Lung (tissue), 11 donors: ENCODE measurements at regions not wholly inside any gene's neighbourhood (a gene's known extent, or its start where the extent isn't known, plus 50 kb on each side); places are given as distances from the start of the nearest gene placed in this dataset.

Experiments
- ATAC-seq: fragments of 200-7000 bp; cut with Tn5 transposase; one replicate; pipeline ENCODE4 v1.9.1; 2020; ENCODE audit warnings: moderate number of reproducible peaks; ENCODE audit not compliant: insufficient read depth, low FRiP score
- DNase-seq, 3 donors: peaks; one replicate each; pipeline ENCODE4 v3.0.0-alpha.2; 2013 to 2017
- H3K27ac ChIP-seq, 2 donors: one replicate each; pipeline ENCODE4 v1.5.1; 2013; ENCODE audit warnings: mild to moderate bottlenecking in 2 of 2, moderate library complexity in 2 of 2, control low read depth in 1 of 2, inconsistent platforms in 1 of 2, low read depth in 1 of 2, low read length in 1 of 2
- H3K27me3 ChIP-seq, 3 donors: one replicate each; pipeline ENCODE4 v1.5.1; 2013; ENCODE audit warnings: low read length in 2 of 3; ENCODE audit not compliant: control insufficient read depth in 3 of 3, insufficient read depth in 3 of 3
- H3K36me3 ChIP-seq, 4 donors: one replicate each; pipeline ENCODE4 v1.5.1; 2013; ENCODE audit warnings: low read length in 4 of 4, mild to moderate bottlenecking in 1 of 4, moderate library complexity in 1 of 4; ENCODE audit not compliant: control insufficient read depth in 4 of 4, insufficient read depth in 4 of 4
- H3K4me1 ChIP-seq, 5 donors: one replicate each; pipeline ENCODE4 v1.5.1; 2013; ENCODE audit warnings: low read length in 5 of 5, mild to moderate bottlenecking in 2 of 5, moderate library complexity in 1 of 5; ENCODE audit not compliant: control insufficient read depth in 5 of 5, insufficient read depth in 5 of 5
- H3K4me3 ChIP-seq: one replicate; pipeline ENCODE4 v1.5.1; 2013; ENCODE audit warnings: mild to moderate bottlenecking, control low read depth, moderate library complexity
- H3K9ac ChIP-seq, 2 donors: one replicate each; pipeline ENCODE4 v1.5.1; 2013; ENCODE audit warnings: low read length in 2 of 2, control low read depth in 1 of 2; ENCODE audit not compliant: insufficient read depth in 1 of 2
- H3K9me3 ChIP-seq, 4 donors: one replicate each; pipeline ENCODE4 v1.5.1; 2013; ENCODE audit warnings: low read length in 3 of 4, mild to moderate bottlenecking in 1 of 4, moderate library complexity in 1 of 4; ENCODE audit not compliant: control insufficient read depth in 4 of 4, insufficient read depth in 3 of 4
- CTCF ChIP-seq: IDR thresholded peaks from 2 replicates; pipeline ENCODE4 v1.5.1; 2012; ENCODE audit warnings: mild to moderate bottlenecking; ENCODE audit errors: control extremely low read depth, extremely low read depth
- WGBS, 2 donors: extraction: QIAGEN DNeasy Blood & Tissue Kit; methylation state at CpG; one replicate each; pipeline ENCODE4 v1.1.7; 2013; 5-methylcytosine and 5-hydroxymethylcytosine counted together
- donor health status: control.
- donor health status: control.
- donor health status: Bipolar disorder and iron deficiency.
- donor health status: healthy.
- donor health status: DM: yes; HTN: yes; CAD: no.

- no peaks in the 10 kb centered on the region for H3K27me3 ChIP-seq
- no peak for DNase-seq
Observed at GRCh38 chrX:45372151-45372550, 171.5 kb upstream of the DIPK2B start.

GRCh38 chrX:45368705-45369104 lies 168.0 kb upstream of the DIPK2B start:
- no peak for ATAC-seq
- H3K27ac ChIP-seq = no peak overlapping the region
- H3K36me3 ChIP-seq = no peaks in the 10 kb centered on the region
- H3K4me1 ChIP-seq = no peaks in the 10 kb centered on the region
- H3K9ac ChIP-seq = no peak overlapping the region
- no peak for TF ChIP-seq CTCF
- peaks cover 0 to 3% (median 0%) of the 10 kb centered on the region in 3 donors for H3K27me3 ChIP-seq
- 90 to 93% methylated on average over 2 of the region's 2 CpGs for WGBS, 2 donors
- no peak for DNase-seq
- no peak overlapping the region for H3K4me3 ChIP-seq
- peaks cover 0 to 16% (median 3%) of the 10 kb centered on the region in 4 donors for H3K9me3 ChIP-seq

More at GRCh38 chrX:45372151-45372550, 171.5 kb upstream of the DIPK2B start:
- Histone ChIP-seq H3K4me3 (no peak overlapping the region), H3K4me1 (no peaks in the 10 kb centered on the region), H3K9me3 (peaks cover 0 to 16% (median 3%) of the 10 kb centered on the region in 4 donors), H3K27ac (no peak overlapping the region), H3K36me3 (no peaks in the 10 kb centered on the region), H3K9ac (no peak overlapping the region)
- TF ChIP-seq CTCF = no peak
- ATAC-seq = no peak

GRCh38 chrX:45363596-45363995 lies 162.9 kb upstream of the DIPK2B start:
- TF ChIP-seq CTCF = no peak
- no peak overlapping the region for H3K4me3 ChIP-seq
- no peak overlapping the region for H3K9ac ChIP-seq
- no peak overlapping the region for H3K27ac ChIP-seq
- ATAC-seq = no peak
- peaks cover 0 to 2% (median under 1%) of the 10 kb centered on the region in 4 donors for H3K9me3 ChIP-seq
- WGBS, 2 donors = 76 to 82% methylated on average over 4 of the region's 4 CpGs
- peaks cover 0 to 7% (median 3%) of the 10 kb centered on the region in 3 donors for H3K27me3 ChIP-seq
- no peaks in the 10 kb centered on the region for H3K36me3 ChIP-seq
- no peaks in the 10 kb centered on the region for H3K4me1 ChIP-seq
- no peak for DNase-seq

GRCh38 chrX:45360571-45360970 lies 159.9 kb upstream of the DIPK2B start:
- TF ChIP-seq CTCF = no peak
- DNase-seq (no peak), ATAC-seq (no peak)
- no peaks in the 10 kb centered on the region for H3K36me3 ChIP-seq
- H3K4me3 ChIP-seq = no peak overlapping the region
- H3K9ac ChIP-seq = no peak overlapping the region
- H3K9me3 ChIP-seq = peaks cover 0 to 4% (median 0%) of the 10 kb centered on the region in 4 donors
- 65 to 85% methylated on average over 1 of the region's 1 CpG for WGBS, 2 donors
- H3K4me1 ChIP-seq = no peaks in the 10 kb centered on the region
- H3K27ac ChIP-seq = no peak overlapping the region
- peaks cover 0 to 7% (median 3%) of the 10 kb centered on the region in 3 donors for H3K27me3 ChIP-seq
